Left hindlimb (tissue), 1 donor: ENCODE measurements at regions not wholly inside any gene's neighbourhood (a gene's known extent, or its start where the extent isn't known, plus 50 kb on each side); places are given as distances from the start of the nearest gene placed in this dataset.
"Not testable (repeated sequence)": the region's sequence is repeated elsewhere in the genome, so short reads cannot be mapped to it uniquely, and the experiment has no call there.

Experiments used
- DNase-seq: peaks from one replicate; pipeline ENCODE4 v3.0.0-alpha.2; 2018

DNA sequence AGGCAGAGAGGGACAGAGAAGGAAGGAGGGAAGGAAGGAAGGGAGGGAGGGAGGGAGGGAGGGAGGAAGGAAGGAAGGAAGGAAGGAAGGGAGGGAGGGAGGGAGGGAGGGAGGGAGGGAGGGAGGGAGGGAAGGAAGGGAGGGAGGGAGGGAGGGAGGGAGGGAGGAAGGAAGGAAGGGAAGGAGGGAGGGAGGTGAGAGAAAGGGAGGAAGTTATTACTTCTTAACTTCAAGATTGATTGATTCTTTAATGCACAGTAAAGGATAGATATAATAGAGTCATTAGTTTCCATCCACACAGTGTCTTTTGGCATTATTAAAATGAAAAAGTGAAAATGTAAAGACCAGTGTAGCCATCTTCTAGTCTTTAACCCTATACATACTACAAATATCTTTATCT, 682.9 kb downstream of the ZEB2 start:
- not testable (repeated sequence) for DNase-seq

DNA sequence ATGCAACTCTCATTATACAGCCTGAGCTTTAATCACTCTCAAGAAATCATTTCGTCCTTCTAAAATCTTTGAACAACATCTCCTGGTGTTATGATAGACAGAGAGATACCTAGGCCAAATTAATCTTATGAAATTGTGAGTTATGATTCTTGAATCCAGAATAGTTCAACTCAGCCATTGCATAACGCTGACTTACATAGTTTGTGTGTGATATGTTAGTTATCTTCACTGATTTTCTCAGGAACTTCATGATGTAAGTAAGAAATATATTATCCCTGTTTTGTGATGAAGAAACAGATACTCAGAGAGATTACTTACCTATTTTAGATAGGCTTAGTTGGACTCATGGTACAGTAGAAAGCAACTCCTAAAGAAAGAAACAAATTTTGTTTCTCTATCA, 684.4 kb downstream of the ZEB2 start:
- no peak for DNase-seq

DNA sequence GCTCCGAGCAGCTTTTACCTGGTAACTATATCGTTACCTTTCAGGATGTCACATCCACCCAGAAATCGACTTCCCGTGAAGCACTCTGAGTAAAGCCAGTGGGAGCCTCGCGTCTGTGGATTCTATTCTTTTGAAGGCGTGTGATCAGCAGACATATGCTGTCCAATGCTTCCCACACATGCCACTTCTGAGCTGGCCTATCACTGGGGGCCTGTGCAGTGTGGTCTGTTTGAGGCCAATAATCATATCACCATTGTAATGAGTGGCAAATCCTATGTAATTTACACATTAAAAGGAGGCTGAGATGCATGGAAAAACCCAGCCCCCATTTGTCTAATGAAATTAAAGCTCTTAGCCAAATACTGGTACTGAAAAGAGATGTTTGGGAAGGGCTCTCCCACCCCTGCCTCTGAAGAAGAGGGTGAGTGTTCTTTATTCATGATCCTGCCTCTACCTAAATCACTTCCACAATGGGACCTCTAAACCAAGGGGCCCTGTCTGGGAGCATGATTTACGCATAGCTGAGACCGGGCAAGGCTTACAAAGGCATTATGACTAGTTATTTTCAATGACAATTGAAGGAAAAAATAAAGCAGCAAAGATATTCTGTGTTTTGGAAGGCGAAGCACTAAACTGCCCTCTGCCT, 686.8 kb downstream of the ZEB2 start:
- DNase-seq, result no peak

DNA sequence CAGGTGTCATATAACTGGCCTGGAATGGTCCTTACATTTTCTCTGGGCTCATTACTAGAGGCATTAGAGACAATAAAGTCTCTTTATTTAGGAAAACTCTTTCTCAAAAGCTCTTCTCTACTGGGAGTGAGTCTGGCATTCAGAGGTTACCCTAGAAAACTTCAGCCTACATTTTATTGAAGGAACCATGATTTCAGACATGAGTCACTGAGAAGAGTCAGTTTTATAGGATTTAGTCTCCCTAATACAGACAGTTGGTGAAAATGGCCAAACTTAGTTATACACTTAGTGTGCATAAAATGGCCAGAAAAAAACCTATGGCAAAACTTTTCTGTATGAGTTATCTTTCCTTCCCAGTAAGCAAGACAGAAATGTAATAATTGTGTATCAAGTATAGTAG, 689.4 kb downstream of the ZEB2 start:
- no peak for DNase-seq

DNA sequence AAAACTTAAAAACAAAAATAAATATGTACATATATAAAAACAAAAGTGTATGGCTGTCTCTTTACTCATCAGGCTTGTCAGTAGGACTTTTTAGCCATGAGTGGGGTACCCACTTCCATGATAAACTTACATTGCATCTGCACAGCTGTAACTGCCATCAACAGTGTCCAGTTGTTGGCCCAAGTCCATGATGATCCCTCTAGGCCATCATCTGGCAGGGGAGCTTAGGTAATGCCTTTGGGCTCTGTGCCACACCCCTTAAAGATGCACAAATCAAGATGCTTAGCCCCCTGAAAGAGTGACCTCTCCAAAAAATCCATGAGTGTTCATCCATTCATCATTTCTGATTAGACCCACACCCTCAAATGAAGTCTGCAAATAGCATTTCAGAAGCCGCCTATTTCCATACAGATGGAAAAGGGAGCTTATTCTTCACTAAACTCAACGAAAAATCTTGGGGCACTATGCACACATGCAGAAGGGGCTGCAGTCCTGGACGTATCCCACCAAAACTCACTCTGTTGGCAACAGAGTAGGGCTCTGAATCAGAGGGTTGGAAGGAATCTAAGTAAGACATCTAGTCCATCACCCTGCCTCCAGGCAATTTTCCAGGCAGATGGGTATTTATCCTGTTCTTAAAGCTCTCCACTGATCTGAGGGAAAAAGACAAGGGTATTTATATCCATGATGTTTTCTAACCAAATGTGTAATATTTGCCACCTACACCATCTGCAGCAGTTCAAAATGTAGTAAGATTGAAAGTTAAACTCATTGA, 691.0 kb downstream of the ZEB2 start:
- no peak for DNase-seq

DNA sequence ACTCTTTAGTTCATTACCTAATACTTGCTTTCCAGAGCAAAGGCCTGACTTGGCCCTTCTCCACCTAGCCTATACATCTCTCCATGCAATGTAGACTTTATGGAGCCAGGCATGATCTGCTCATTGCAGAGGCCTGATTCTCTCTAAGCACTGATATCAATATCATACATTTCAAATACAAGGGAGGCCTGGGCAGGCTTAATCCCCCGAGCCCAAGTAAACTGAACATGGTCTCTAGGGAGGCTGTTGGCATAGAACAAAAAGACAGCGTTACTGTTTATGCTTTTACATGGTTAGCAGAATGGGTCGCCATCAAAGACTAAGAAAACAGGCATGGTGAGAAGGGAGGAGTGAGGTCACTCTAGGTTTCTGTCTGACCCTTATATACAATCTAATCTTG, 695.1 kb downstream of the ZEB2 start:
- DNase-seq, result no peak

DNA sequence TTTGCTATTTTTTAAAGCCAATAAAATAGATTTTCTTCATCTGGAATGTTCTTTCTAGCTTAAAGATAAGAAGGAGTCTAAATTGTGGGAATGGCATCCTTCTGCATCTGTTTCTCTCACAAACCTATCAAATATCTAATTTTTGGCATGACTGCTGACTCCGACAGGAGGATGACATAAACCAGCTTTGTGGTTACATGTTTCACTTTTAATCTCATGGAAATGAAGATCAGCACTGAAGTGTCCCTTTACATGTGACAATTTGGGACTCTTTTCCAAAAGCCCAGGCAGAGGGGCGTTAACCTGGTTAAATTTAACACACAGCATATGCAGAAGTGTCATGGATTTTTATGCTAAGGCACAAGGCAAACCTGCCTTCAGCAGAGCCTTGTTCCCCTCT, 694.7 kb downstream of the ARHGAP15 start:
- no peak for DNase-seq

DNA sequence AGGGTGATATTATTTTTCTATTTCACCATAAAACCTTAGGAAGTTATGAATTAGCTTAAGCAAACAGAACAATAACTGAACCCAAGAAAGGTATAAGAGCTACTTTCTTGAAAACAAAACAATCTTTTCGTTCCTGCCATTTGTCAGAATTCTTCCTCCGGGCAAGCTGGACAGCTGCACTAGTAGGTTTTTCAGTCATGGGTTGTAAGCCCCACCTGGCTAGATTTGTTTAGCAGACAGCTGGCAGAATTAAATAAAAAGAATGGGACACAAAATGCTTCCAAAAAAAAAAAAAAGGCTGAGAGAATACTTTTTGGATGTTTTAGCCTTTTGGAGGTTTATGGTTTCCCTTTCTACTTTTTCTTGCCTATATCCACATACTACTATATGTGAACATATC, 694.1 kb downstream of the ARHGAP15 start:
- DNase-seq, result no peak

DNA sequence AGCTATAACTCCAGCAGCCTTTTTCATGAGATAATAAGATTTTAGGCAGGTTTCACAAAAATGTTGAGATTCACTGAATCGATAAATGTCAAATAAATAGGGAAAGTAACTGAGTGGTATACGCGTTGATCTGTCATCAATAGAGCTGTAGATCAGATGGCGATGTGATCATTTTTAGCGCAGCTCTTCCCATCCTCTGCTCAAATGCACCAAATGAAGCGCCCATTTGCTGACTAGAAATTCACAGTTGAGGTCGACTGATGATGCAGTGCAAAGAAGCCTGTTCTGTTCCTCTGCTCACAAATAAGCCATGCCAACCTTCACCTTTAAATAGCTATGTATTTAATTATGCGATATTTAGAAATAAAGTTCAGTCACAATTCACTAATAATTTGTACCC, 693.5 kb downstream of the ARHGAP15 start:
- DNase-seq, result no peak

DNA sequence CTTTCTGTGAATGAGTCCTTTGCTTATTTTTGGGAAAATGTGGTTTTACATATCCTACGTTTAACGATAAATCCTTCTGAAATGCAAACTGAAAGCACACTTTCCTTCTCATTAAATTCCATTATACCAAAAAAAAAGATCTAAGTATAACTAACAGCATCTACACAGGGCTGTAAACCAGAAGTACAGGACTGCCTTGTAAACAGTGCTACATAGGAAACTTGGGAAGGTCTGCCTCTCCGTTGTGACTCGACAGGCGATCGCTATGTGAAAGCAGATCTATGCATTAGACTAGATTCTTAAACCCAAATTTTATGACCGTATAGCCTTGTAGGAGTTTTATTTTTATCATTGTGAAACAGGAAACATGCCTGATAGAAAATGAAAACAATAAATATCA, 690.5 kb downstream of the ARHGAP15 start:
- no peak for DNase-seq

DNA sequence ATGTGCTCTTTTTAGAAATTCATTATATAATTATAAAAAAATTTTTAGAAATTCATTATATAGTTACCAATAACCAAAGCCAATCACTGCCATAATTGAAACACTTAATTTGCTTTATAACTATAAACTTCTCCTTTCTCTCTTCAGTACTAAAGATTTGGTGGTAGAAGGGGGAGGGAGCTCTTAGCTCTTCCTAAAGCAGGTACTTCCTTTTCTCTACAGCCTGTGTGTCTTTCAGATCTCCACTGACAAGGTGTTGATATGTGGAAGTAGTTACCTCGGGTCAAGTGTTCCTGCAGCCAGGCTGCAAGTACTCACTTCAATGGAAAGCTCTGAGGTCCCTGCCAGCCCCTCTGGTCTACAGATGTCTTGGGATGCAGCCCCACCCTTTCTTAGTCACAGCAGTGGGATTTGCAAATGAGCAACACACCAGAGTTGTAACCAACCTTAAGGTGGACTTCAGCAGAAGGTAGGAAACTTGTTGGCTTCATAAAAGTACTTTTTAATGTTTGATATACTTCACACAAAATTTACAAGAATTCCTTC, 690.0 kb downstream of the ARHGAP15 start:
- peak; percentile 48 for DNase-seq
